ENCODE measurements at regions not wholly inside any gene's neighbourhood (a gene's known extent, or its start where the extent isn't known, plus 50 kb on each side); places are given as distances from the start of the nearest gene placed in this dataset.
A peak's percentile ranks its signal among the peaks of the same experiment; 100 is the strongest.

DNA sequence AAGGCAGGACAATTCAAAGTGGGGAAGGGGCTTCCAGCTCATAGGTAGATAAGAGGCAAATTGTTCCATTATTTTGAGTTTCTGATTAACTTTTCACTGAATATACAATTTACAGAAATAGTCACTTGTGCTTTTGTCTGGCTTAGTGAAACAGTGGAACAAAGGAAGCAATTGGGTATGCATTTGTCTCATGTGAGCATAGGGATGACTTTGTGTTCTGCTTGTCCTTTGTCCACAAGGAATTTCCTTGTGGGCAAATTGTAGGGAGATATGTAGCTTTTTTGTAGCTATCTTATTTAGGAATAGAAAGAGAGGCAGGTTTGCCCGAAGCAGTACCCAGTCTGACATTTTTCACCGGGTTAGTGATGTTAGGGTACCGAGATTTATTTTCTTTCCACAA is 1224.8 kb downstream of the SLITRK1 start:
- BruUV-seq (replicated peaks), result no TSS peak
- intact Hi-C loops (cut with micrococcal nuclease), result no loop called here

DNA sequence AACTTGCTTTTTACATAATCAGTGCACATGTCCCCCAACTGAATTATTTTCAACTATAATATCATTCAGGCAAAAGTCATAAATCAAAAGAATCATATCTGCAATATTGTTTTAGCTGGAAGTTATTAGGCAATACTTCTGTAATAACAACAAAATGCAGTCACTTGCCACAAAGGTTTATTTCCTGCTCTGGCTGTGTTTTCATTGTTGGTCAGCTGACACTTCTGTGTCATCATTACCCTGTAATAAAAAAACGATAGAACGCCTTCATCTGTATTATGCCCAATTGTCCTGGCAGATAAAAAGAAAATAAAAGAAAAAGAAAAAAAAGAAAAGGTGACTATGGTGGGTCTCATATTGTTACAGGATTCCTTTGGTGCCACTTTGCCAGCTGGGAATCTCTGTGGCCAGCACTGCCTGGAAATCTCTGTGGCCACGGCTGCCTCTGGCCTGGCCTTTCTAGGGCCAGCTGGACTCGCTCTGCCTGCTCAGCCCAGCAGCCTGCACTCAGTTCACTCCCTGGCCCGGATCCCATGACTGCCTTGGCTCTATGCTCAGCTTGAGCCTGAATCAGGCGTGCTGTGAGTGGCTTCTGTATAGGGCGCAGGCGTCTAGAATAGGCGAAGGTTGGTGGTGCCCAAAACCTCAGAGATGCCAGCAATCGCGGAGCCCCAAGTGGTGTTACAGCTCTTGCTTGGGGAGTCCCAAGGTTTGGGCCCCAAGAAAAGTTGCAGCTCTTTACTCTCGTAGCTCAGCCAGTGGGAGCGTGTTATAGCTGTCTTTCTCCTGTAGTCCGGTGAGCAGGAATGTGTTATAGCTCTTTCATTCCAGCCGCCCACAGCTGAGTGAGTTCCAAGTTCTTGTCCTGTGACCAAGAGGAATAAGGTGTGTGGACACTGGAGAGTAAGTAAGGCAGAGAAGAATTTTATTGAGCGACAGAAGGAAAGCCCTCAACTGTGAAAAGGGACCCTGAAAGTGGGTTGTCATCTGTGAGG is 1227.1 kb downstream of the SLITRK1 start:
- Mint-ChIP-seq H3K4me3 (ENCODE audit: unreplicated experiment) (no peak overlapping the region), H3K9me3 (ENCODE audit: unreplicated experiment) (no peaks in the 10 kb centered on the region), H3K27me3 (ENCODE audit: insufficient read depth, unreplicated experiment) (no peaks in the 10 kb centered on the region), H3K36me3 (ENCODE audit: insufficient read depth, unreplicated experiment) (no peaks in the 10 kb centered on the region), H3K27ac (ENCODE audit: low read depth, unreplicated experiment) (peak overlapping the region; percentile 75), H3K4me1 (ENCODE audit: insufficient read depth, unreplicated experiment) (peaks cover 5% of the 10 kb centered on the region)
- DNase-seq (ENCODE audit: unreplicated experiment), result peak; percentile 75
- BruUV-seq (replicated peaks), result no TSS peak
- TF ChIP-seq, protein P1, sequence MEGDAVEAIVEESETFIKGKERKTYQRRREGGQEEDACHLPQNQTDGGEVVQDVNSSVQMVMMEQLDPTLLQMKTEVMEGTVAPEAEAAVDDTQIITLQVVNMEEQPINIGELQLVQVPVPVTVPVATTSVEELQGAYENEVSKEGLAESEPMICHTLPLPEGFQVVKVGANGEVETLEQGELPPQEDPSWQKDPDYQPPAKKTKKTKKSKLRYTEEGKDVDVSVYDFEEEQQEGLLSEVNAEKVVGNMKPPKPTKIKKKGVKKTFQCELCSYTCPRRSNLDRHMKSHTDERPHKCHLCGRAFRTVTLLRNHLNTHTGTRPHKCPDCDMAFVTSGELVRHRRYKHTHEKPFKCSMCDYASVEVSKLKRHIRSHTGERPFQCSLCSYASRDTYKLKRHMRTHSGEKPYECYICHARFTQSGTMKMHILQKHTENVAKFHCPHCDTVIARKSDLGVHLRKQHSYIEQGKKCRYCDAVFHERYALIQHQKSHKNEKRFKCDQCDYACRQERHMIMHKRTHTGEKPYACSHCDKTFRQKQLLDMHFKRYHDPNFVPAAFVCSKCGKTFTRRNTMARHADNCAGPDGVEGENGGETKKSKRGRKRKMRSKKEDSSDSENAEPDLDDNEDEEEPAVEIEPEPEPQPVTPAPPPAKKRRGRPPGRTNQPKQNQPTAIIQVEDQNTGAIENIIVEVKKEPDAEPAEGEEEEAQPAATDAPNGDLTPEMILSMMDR (IDR thresholded peaks at IDR 0.05; ENCODE audit: unreplicated experiment), result no peak
- intact Hi-C loops (cut with micrococcal nuclease), result no loop called here
- POLR2A ChIA-PET, result interaction anchor here (1.2 kb wide), 1 partner anchor 17 kb away, joined by 4 read pairs; no protein-coding TSS in a partner anchor
- CTCF ChIA-PET, result no interaction called here

More for the DNA sequence above, 1224.8 kb downstream of the SLITRK1 start:
- Mint-ChIP-seq H3K27ac (ENCODE audit: low read depth, unreplicated experiment) (no peak overlapping the region), H3K9me3 (ENCODE audit: unreplicated experiment) (no peaks in the 10 kb centered on the region), H3K27me3 (ENCODE audit: insufficient read depth, unreplicated experiment) (no peaks in the 10 kb centered on the region), H3K36me3 (ENCODE audit: insufficient read depth, unreplicated experiment) (no peaks in the 10 kb centered on the region), H3K4me3 (ENCODE audit: unreplicated experiment) (no peak overlapping the region), H3K4me1 (ENCODE audit: insufficient read depth, unreplicated experiment) (peaks cover 5% of the 10 kb centered on the region)
- CTCF ChIA-PET, result no interaction called here
- no peak for DNase-seq (ENCODE audit: unreplicated experiment)
- TF ChIP-seq, protein P1 (IDR thresholded peaks at IDR 0.05; ENCODE audit: unreplicated experiment), result no peak
- POLR2A ChIA-PET, result no interaction called here

GRCh38 chr13:82654143-82654542 is 1228.1 kb downstream of the SLITRK1 start:
- TF ChIP-seq, protein P1 (IDR thresholded peaks at IDR 0.05; ENCODE audit: unreplicated experiment), result no peak
- Mint-ChIP-seq H3K4me3 (ENCODE audit: unreplicated experiment) (no peak overlapping the region), H3K9me3 (ENCODE audit: unreplicated experiment) (no peaks in the 10 kb centered on the region), H3K27ac (ENCODE audit: low read depth, unreplicated experiment) (peak overlapping the region; percentile 75), H3K27me3 (ENCODE audit: insufficient read depth, unreplicated experiment) (no peaks in the 10 kb centered on the region), H3K4me1 (ENCODE audit: insufficient read depth, unreplicated experiment) (peaks cover 5% of the 10 kb centered on the region), H3K36me3 (ENCODE audit: insufficient read depth, unreplicated experiment) (no peaks in the 10 kb centered on the region)
- no peak for DNase-seq (ENCODE audit: unreplicated experiment)
- POLR2A ChIA-PET, result no interaction called here
- BruUV-seq (replicated peaks), result no TSS peak
- intact Hi-C loops (cut with micrococcal nuclease), result no loop called here
- CTCF ChIA-PET, result no interaction called here

GRCh38 chr13:82647540-82647939 is 1234.7 kb downstream of the SLITRK1 start:
- Mint-ChIP-seq H3K9me3 (ENCODE audit: unreplicated experiment) (no peaks in the 10 kb centered on the region), H3K4me1 (ENCODE audit: insufficient read depth, unreplicated experiment) (no peaks in the 10 kb centered on the region), H3K27ac (ENCODE audit: low read depth, unreplicated experiment) (no peak overlapping the region), H3K4me3 (ENCODE audit: unreplicated experiment) (no peak overlapping the region), H3K27me3 (ENCODE audit: insufficient read depth, unreplicated experiment) (no peaks in the 10 kb centered on the region), H3K36me3 (ENCODE audit: insufficient read depth, unreplicated experiment) (no peaks in the 10 kb centered on the region)
- TF ChIP-seq, protein P1 (IDR thresholded peaks at IDR 0.05; ENCODE audit: unreplicated experiment), result no peak
- ChIA-PET CTCF (interaction anchor here (1.3 kb wide), 1 partner anchor 20 kb away, joined by 4 read pairs; no protein-coding TSS in a partner anchor), POLR2A (interaction anchor here (0.9 kb wide), 1 partner anchor 26 kb away, joined by 5 read pairs; no protein-coding TSS in a partner anchor)
- BruUV-seq (replicated peaks), result no TSS peak
- no peak for DNase-seq (ENCODE audit: unreplicated experiment)
- intact Hi-C loops (cut with micrococcal nuclease), result no loop called here
